HCT116 (cell line): ENCODE measurements at regions not wholly inside any gene's neighbourhood (a gene's known extent, or its start where the extent isn't known, plus 50 kb on each side); places are given as distances from the start of the nearest gene placed in this dataset.

Experiments used
- ATAC-seq: fragments of 200-7000 bp; cut with Tn5 transposase; 2 replicates; pipeline ENCODE4 v1.9.1; 2020; ENCODE audit warnings: mild to moderate bottlenecking, moderate library complexity
- BruUV-seq: library from RNA; stranded (reverse); fragments of 400-500 nt; replicated peaks from 2 replicates; lab custom pipeline; 2021; lab: Mats Ljungman, UMichigan
- CTCF ChIA-PET: fragments of 300-600 bp; sonication (Branson Sonifier 250); formaldehyde crosslinking; loops from one replicate; lab custom pipeline; 2021; ENCODE audit warnings: antibody characterized with exemption; lab: Charles Lee
- POLR2A ChIA-PET: fragments of 300-600, 350-600 bp; sonication (Branson Sonifier 250); formaldehyde crosslinking; loops from one replicate; lab custom pipeline; 2021; ENCODE audit warnings: antibody characterized with exemption; lab: Charles Lee
- RAD21 ChIA-PET, 2 experiments: fragments of 300-600 bp; sonication (Branson Sonifier 250); formaldehyde crosslinking; loops; one replicate each; lab custom pipeline; 2023; ENCODE audit warnings: low total read pairs in 2 of 2; ENCODE audit not compliant: uncharacterized antibody in 2 of 2, unreplicated experiment in 2 of 2, low non-redundant PET in 1 of 2; lab: Charles Lee
- DNase-seq: peaks from one replicate; pipeline ENCODE4 v3.0.0-alpha.2; 2010; ENCODE audit warnings: low read depth, low spot score
- H2AFZ ChIP-seq: fragments of 200-600 bp; shearing (Covaris generic), sonication (generic); 2 replicates; pipeline ENCODE4 v1.6.1; 2017; ENCODE audit warnings: low read depth, mixed run types, mixed read lengths, antibody characterized with exemption, low read length; ENCODE audit not compliant: poor library complexity, severe bottlenecking
- H3K27ac ChIP-seq: 2 replicates; pipeline ENCODE4 v1.5.1; 2012; ENCODE audit warnings: low read depth, low read length
- H3K27me3 ChIP-seq: fragments of 200-600 bp; sonication (generic); 2 replicates; pipeline ENCODE4 v1.6.1; 2016; ENCODE audit warnings: mixed run types, low read length, mixed read lengths; ENCODE audit not compliant: insufficient read depth
- H3K36me3 ChIP-seq, 2 experiments: fragments of 200-500 bp in 1 of 2; fragments of 200-600 bp in 1 of 2; sonication (Bioruptor generic) in 1 of 2; sonication (generic) in 1 of 2; 2 replicates each; pipeline versions ENCODE4 v1.5.1 to v1.6.1; 2014 to 2016; ENCODE audit warnings: low read length in 2 of 2, inconsistent platforms in 1 of 2, mixed read lengths in 1 of 2, mixed run types in 1 of 2; ENCODE audit not compliant: insufficient read depth in 2 of 2, control insufficient read depth in 1 of 2
- H3K4me1 ChIP-seq, 2 experiments: fragments of 200-600 bp in 1 of 2; sonication (generic) in 1 of 2; 2 replicates each; pipeline versions ENCODE4 v1.5.1 to v1.6.1; 2012 to 2017; ENCODE audit warnings: low read length in 2 of 2, inconsistent platforms in 1 of 2, mild to moderate bottlenecking in 1 of 2, mixed read lengths in 1 of 2, mixed run types in 1 of 2, moderate library complexity in 1 of 2; ENCODE audit not compliant: insufficient read depth in 2 of 2, control insufficient read depth in 1 of 2
- H3K4me2 ChIP-seq: fragments of 200-600 bp; sonication (generic); 2 replicates; pipeline ENCODE4 v1.6.1; 2017; ENCODE audit warnings: mixed run types, low read length, mixed read lengths
- H3K4me3 ChIP-seq, 2 experiments: fragments of 200-600 bp in 1 of 2; sonication (generic) in 1 of 2; replicated peaks in 1 of 2; 2 replicates each; pipeline ENCODE4 v1.5.1; 2011 to 2016; ENCODE audit warnings: low read length in 2 of 2, control low read depth in 1 of 2, low read depth in 1 of 2, mild to moderate bottlenecking in 1 of 2, mixed read lengths in 1 of 2, mixed run types in 1 of 2
- H3K79me2 ChIP-seq: fragments of 200-600 bp; sonication (generic); 2 replicates; pipeline ENCODE4 v1.6.1; 2017; ENCODE audit warnings: mild to moderate bottlenecking, mixed run types, low read length, moderate library complexity, mixed read lengths; ENCODE audit not compliant: insufficient read depth
- H3K9ac ChIP-seq: fragments of 200-600 bp; sonication (generic); 2 replicates; pipeline ENCODE4 v1.6.1; 2016; ENCODE audit warnings: low read length, mixed read lengths
- H3K9me2 ChIP-seq: fragments of 200-600 bp; sonication (generic), shearing (Covaris generic); 2 replicates; pipeline ENCODE4 v1.6.1; 2017; ENCODE audit warnings: mixed run types, mild to moderate bottlenecking, moderate library complexity; ENCODE audit not compliant: insufficient read depth
- H3K9me3 ChIP-seq, 2 experiments: fragments of 200-500 bp in 1 of 2; fragments of 200-600 bp in 1 of 2; sonication (Bioruptor generic) in 1 of 2; sonication (generic) in 1 of 2; 2 replicates each; pipeline ENCODE4 v1.6.1; 2014 to 2017; ENCODE audit warnings: low read length in 2 of 2, mixed read lengths in 2 of 2, inconsistent platforms in 1 of 2, low read depth in 1 of 2, mild to moderate bottlenecking in 1 of 2, mixed run types in 1 of 2, moderate library complexity in 1 of 2; ENCODE audit not compliant: control insufficient read depth in 1 of 2, insufficient read depth in 1 of 2
- H4K20me1 ChIP-seq: fragments of 200-600 bp; sonication (generic), shearing (Covaris generic); 2 replicates; pipeline ENCODE4 v1.6.1; 2017; ENCODE audit warnings: mixed run types, mild to moderate bottlenecking, moderate library complexity; ENCODE audit not compliant: insufficient read depth
- CBX3 ChIP-seq: IDR thresholded peaks from 2 replicates; pipeline ENCODE4 v1.6.1; 2012; ENCODE audit warnings: low read depth
- CEBPB ChIP-seq: IDR thresholded peaks from 2 replicates; pipeline ENCODE4 v1.6.1; 2012; ENCODE audit warnings: low read depth
- EZH2phosphoT487 ChIP-seq: fragments of 200-600 bp; IDR thresholded peaks from 2 replicates; pipeline ENCODE4 v1.6.1; 2018; ENCODE audit warnings: antibody characterized with exemption, borderline replicate concordance
- JUND ChIP-seq: IDR thresholded peaks from 2 replicates; pipeline ENCODE4 v1.6.1; 2012
- POLR2AphosphoS5 ChIP-seq: IDR thresholded peaks from 2 replicates; pipeline ENCODE4 v1.6.1; 2011; ENCODE audit warnings: mild to moderate bottlenecking, low read depth, low read length, moderate library complexity
- SRF ChIP-seq: IDR thresholded peaks from 2 replicates; pipeline ENCODE4 v1.6.1; 2012; ENCODE audit warnings: low read depth
- TCF7L2 ChIP-seq: IDR thresholded peaks from 2 replicates; pipeline ENCODE4 v1.7.0; 2011; ENCODE audit warnings: borderline replicate concordance, inconsistent platforms; ENCODE audit not compliant: insufficient read depth, insufficient read length; ENCODE audit errors: extremely low read depth
- ZFX ChIP-seq: fragments of 450-650 bp; IDR thresholded peaks from 2 replicates; pipeline ENCODE4 v1.6.1; 2017
- ZNF274 ChIP-seq: fragments of 200-500 bp; sonication (Bioruptor generic); IDR thresholded peaks from 2 replicates; pipeline ENCODE4 v1.6.1; 2014; ENCODE audit warnings: mild to moderate bottlenecking, low read depth, low read length, inconsistent platforms
- intact Hi-C: fragments of 100-400 bp; cut with micrococcal nuclease; formaldehyde crosslinking; loops from 2 replicates; pipeline ENCODE4 v1.10.0; 2022
- TF ChIP-seq, protein P1 (sequence below): IDR thresholded peaks from 2 replicates; pipeline ENCODE4 v1.6.1; 2012; ENCODE audit warnings: low read depth
- TF ChIP-seq, protein P2 (sequence below): IDR thresholded peaks from 2 replicates; pipeline ENCODE4 v1.6.1; 2012
- TF ChIP-seq, protein P3 (sequence below): IDR thresholded peaks from 2 replicates; pipeline ENCODE4 v1.6.1; 2011; ENCODE audit warnings: mild to moderate bottlenecking, low read length, moderate library complexity; ENCODE audit not compliant: insufficient replicate concordance; ENCODE audit errors: extremely low read depth
- TF ChIP-seq, protein P4 (sequence below): IDR thresholded peaks from 2 replicates; pipeline ENCODE4 v1.6.1; 2012

DNA sequence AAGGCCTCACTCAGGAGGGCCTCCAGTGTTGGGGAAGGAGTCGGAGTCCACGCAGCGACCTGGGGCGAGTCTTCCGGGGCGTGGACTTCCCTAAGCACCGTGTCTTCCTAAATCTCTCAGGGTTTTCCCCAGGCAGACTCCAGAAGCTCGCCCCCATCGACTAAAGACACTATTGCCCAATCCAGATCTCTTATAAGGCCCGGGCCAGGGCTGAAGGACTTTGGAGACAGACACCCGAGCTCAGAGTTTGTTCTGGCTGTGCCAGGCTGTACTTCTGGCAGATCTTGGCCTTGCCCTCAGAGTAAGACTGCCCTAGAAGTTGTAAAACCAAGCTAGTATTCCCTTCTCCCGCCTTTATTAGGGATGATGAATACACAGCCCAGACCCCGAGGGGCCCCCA, 191.4 kb downstream of the BUD13 start:
- Histone ChIP-seq H3K9me3 (no peaks in the 10 kb centered on the region), H3K9ac (no peak overlapping the region), H3K4me1 (no peaks in the 10 kb centered on the region), H3K27me3 (peaks cover 58% of the 10 kb centered on the region), H3K36me3 (no peaks in the 10 kb centered on the region), H3K79me2 (no peaks in the 10 kb centered on the region), H3K4me2 (no peak overlapping the region), H3K4me3 (no peak overlapping the region), H3K27ac (no peak overlapping the region), H3K9me2 (no peaks in the 10 kb centered on the region), H2AFZ (no peak overlapping the region), H4K20me1 (no peaks in the 10 kb centered on the region)
- ATAC-seq (no peak), DNase-seq (no peak)
- RAD21 ChIA-PET, result no interaction called here
- POLR2A ChIA-PET, result no interaction called here
- CTCF ChIA-PET, result no interaction called here
- BruUV-seq, result no TSS peak
- TF ChIP-seq, protein P1, sequence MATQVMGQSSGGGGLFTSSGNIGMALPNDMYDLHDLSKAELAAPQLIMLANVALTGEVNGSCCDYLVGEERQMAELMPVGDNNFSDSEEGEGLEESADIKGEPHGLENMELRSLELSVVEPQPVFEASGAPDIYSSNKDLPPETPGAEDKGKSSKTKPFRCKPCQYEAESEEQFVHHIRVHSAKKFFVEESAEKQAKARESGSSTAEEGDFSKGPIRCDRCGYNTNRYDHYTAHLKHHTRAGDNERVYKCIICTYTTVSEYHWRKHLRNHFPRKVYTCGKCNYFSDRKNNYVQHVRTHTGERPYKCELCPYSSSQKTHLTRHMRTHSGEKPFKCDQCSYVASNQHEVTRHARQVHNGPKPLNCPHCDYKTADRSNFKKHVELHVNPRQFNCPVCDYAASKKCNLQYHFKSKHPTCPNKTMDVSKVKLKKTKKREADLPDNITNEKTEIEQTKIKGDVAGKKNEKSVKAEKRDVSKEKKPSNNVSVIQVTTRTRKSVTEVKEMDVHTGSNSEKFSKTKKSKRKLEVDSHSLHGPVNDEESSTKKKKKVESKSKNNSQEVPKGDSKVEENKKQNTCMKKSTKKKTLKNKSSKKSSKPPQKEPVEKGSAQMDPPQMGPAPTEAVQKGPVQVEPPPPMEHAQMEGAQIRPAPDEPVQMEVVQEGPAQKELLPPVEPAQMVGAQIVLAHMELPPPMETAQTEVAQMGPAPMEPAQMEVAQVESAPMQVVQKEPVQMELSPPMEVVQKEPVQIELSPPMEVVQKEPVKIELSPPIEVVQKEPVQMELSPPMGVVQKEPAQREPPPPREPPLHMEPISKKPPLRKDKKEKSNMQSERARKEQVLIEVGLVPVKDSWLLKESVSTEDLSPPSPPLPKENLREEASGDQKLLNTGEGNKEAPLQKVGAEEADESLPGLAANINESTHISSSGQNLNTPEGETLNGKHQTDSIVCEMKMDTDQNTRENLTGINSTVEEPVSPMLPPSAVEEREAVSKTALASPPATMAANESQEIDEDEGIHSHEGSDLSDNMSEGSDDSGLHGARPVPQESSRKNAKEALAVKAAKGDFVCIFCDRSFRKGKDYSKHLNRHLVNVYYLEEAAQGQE, result no peak
- TF ChIP-seq, protein P2, sequence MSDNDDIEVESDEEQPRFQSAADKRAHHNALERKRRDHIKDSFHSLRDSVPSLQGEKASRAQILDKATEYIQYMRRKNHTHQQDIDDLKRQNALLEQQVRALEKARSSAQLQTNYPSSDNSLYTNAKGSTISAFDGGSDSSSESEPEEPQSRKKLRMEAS, result no peak
- TF ChIP-seq ZFX (no peak), TCF7L2 (no peak), ZNF274 (no peak), EZH2phosphoT487 (no peak), CEBPB (no peak), JUND (no peak), SRF (no peak), CBX3 (no peak), POLR2AphosphoS5 (no peak)
- TF ChIP-seq, protein P3, sequence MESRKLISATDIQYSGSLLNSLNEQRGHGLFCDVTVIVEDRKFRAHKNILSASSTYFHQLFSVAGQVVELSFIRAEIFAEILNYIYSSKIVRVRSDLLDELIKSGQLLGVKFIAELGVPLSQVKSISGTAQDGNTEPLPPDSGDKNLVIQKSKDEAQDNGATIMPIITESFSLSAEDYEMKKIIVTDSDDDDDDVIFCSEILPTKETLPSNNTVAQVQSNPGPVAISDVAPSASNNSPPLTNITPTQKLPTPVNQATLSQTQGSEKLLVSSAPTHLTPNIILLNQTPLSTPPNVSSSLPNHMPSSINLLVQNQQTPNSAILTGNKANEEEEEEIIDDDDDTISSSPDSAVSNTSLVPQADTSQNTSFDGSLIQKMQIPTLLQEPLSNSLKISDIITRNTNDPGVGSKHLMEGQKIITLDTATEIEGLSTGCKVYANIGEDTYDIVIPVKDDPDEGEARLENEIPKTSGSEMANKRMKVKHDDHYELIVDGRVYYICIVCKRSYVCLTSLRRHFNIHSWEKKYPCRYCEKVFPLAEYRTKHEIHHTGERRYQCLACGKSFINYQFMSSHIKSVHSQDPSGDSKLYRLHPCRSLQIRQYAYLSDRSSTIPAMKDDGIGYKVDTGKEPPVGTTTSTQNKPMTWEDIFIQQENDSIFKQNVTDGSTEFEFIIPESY, result no peak
- TF ChIP-seq, protein P4, sequence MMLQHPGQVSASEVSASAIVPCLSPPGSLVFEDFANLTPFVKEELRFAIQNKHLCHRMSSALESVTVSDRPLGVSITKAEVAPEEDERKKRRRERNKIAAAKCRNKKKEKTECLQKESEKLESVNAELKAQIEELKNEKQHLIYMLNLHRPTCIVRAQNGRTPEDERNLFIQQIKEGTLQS, result no peak
- intact Hi-C loops, result no loop called here
